GM12878 (cell line): ENCODE measurements at regions not wholly inside any gene's neighbourhood (a gene's known extent, or its start where the extent isn't known, plus 50 kb on each side); places are given as distances from the start of the nearest gene placed in this dataset.

Source experiments
- ATAC-seq: fragments of 200-7000 bp; cut with Tn5 transposase; 3 replicates; pipeline ENCODE4 v1.9.1; 2020; ENCODE audit warnings: mild to moderate bottlenecking, moderate library complexity
- BruUV-seq: library from RNA; stranded (reverse); fragments of 400-500 nt; replicated peaks from 2 replicates; lab custom pipeline; 2021; lab: Mats Ljungman, UMichigan
- CTCF ChIA-PET: fragments of 300-600 bp; sonication (Branson Sonifier 250); formaldehyde crosslinking; extraction: SDS; loops from one replicate; lab custom pipeline; 2021; ENCODE audit warnings: inconsistent platforms; lab: Yijun Ruan, JAX
- POLR2A ChIA-PET: fragments of 350-600 bp; formaldehyde crosslinking; extraction: SDS; loops from one replicate; lab custom pipeline; 2021; ENCODE audit warnings: inconsistent platforms; lab: Charles Lee
- RAD21 ChIA-PET: fragments of 300-600 bp; sonication (Branson Sonifier 250); formaldehyde crosslinking; loops from one replicate; lab custom pipeline; 2023; ENCODE audit warnings: antibody characterized with exemption; ENCODE audit not compliant: unreplicated experiment; lab: Charles Lee
- SMC1A ChIA-PET: fragments of 300-600 bp; sonication (Branson Sonifier 250); formaldehyde crosslinking; loops from one replicate; lab custom pipeline; 2023; ENCODE audit not compliant: unreplicated experiment, uncharacterized antibody; lab: Charles Lee
- DNase-seq: peaks from one replicate; pipeline ENCODE4 v3.0.0-alpha.2; 2011; ENCODE audit warnings: low read depth, low spot score
- FAIRE-seq: peaks from 3 replicates; lab custom pipeline; 2011; peaks lifted over from hg19 to GRCh38; lab: Jason Lieb, UNC
- H2AFZ ChIP-seq: 2 replicates; pipeline ENCODE4 v1.6.0; 2011; ENCODE audit warnings: low read depth, low read length, control low read depth; ENCODE audit not compliant: control insufficient read depth
- H3K27ac ChIP-seq: 2 replicates; pipeline ENCODE4 v1.5.1; 2011; ENCODE audit warnings: control low read depth; ENCODE audit not compliant: control insufficient read depth, insufficient read depth
- H3K27me3 ChIP-seq, 2 experiments: replicated peaks in 1 of 2; 2 replicates each; pipeline versions ENCODE4 v1.6.0 to v1.6.1; 2011; ENCODE audit warnings: low read length in 1 of 2; ENCODE audit not compliant: control insufficient read depth in 2 of 2, insufficient read depth in 2 of 2
- H3K36me3 ChIP-seq, 2 experiments: 2 replicates each; pipeline ENCODE4 v1.5.1; 2011; ENCODE audit warnings: low read length in 1 of 2; ENCODE audit not compliant: control insufficient read depth in 2 of 2, insufficient read depth in 2 of 2
- H3K4me1 ChIP-seq: 2 replicates; pipeline ENCODE4 v1.6.1; 2011; ENCODE audit warnings: mild to moderate bottlenecking, low read length, moderate library complexity, mixed read lengths; ENCODE audit not compliant: control insufficient read depth, insufficient read depth
- H3K4me2 ChIP-seq: 2 replicates; pipeline ENCODE4 v1.6.0; 2011; ENCODE audit warnings: control low read depth; ENCODE audit not compliant: control insufficient read depth, insufficient read depth
- H3K4me3 ChIP-seq: fragments of 200-600 bp; sonication (generic); 2 replicates; pipeline ENCODE4 v1.5.1; 2016
- H3K79me2 ChIP-seq: 2 replicates; pipeline ENCODE4 v1.6.0; 2011; ENCODE audit warnings: low read length; ENCODE audit not compliant: control insufficient read depth, insufficient read depth
- H3K9ac ChIP-seq: 2 replicates; pipeline ENCODE4 v1.8.0; 2011; ENCODE audit warnings: low read length, control low read depth, mixed read lengths; ENCODE audit not compliant: control insufficient read depth, insufficient read depth
- H3K9me3 ChIP-seq: replicated peaks from 3 replicates; pipeline ENCODE4 v1.5.1; 2011; ENCODE audit warnings: mild to moderate bottlenecking, low read length; ENCODE audit not compliant: control insufficient read depth, insufficient read depth
- H4K20me1 ChIP-seq: 2 replicates; pipeline ENCODE4 v1.6.0; 2011; ENCODE audit not compliant: control insufficient read depth, insufficient read depth
- CHD4 ChIP-seq: fragments of 200-600 bp; sonication (generic); IDR thresholded peaks from 2 replicates; pipeline ENCODE4 v1.6.1; 2016; ENCODE audit warnings: mild to moderate bottlenecking
- HSF1 ChIP-seq: fragments of 150-350 bp; IDR thresholded peaks from 2 replicates; pipeline ENCODE4 v1.6.1; 2014; ENCODE audit warnings: mild to moderate bottlenecking, low read depth, low read length
- JUND ChIP-seq: IDR thresholded peaks from 2 replicates; pipeline ENCODE4 v1.6.1; 2012; ENCODE audit warnings: low read depth, mild to moderate bottlenecking, low read length, improper control_type of control experiment, moderate library complexity
- MAX ChIP-seq: IDR thresholded peaks from 2 replicates; pipeline ENCODE4 v1.6.1; 2012; ENCODE audit warnings: low read depth, low read length, improper control_type of control experiment
- MEF2B ChIP-seq: fragments of 450-650 bp; IDR thresholded peaks from 2 replicates; pipeline ENCODE4 v1.6.1; 2018; ENCODE audit warnings: mild to moderate bottlenecking, moderate library complexity; ENCODE audit not compliant: partially characterized antibody, poor library complexity, severe bottlenecking
- ZNF217 ChIP-seq: fragments of 450-650 bp; IDR thresholded peaks from 2 replicates; pipeline ENCODE4 v1.6.1; 2017; ENCODE audit warnings: antibody characterized with exemption, mild to moderate bottlenecking
- ZZZ3 ChIP-seq: IDR thresholded peaks from 2 replicates; pipeline ENCODE4 v1.6.1; 2011; ENCODE audit warnings: low read depth; ENCODE audit not compliant: control insufficient read depth, insufficient read length
- WGBS: methylation state at CpG from one replicate; pipeline ENCODE4 v1.1.6; 2016; ENCODE audit warnings: low lambda C conversion rate; ENCODE audit not compliant: insufficient replicate concordance, insufficient coverage; ENCODE audit errors: missing lambda C conversion rate; 5-methylcytosine and 5-hydroxymethylcytosine counted together
- in situ Hi-C: fragments of 300-500 bp; cut with MboI; formaldehyde crosslinking; loops from 9 replicates; pipeline ENCODE4 v1.14.3; 2018; ENCODE audit warnings: mixed read lengths
- intact Hi-C: fragments of 100-400 bp; cut with micrococcal nuclease; formaldehyde crosslinking; loops from one replicate; pipeline ENCODE4 v1.14.2; 2022; ENCODE audit not compliant: unreplicated experiment
- TF ChIP-seq, protein P1 (sequence below): IDR thresholded peaks from 2 replicates; pipeline ENCODE4 v1.6.1; 2012; ENCODE audit warnings: low read depth, low read length, improper control_type of control experiment
- TF ChIP-seq, protein P2 (sequence below): fragments of 450-650 bp; IDR thresholded peaks from 2 replicates; pipeline ENCODE4 v1.6.1; 2018; ENCODE audit warnings: borderline replicate concordance, mild to moderate bottlenecking; ENCODE audit not compliant: partially characterized antibody

DNA sequence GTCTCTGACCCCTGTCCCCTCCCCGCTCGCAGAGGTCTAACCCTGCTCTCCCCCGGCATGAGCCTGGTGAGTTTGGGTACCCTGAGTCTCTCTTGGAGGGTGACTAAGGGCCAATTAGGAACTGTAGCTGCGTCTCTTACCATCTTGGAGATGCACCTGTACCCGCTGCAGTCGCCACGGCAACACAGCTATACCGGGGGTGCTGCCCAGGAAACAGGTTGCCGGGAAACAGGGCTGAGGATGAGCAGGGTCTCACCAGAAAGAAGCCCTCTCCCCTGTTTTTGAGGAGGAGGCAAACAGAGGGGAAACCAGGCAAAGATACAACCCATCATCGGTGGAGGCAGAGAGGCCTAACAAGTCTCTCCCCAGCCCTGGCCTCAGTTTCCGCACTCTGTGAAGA lies 140.2 kb downstream of the TMEM132E start:
- CTCF ChIA-PET, result no interaction called here
- no peak overlapping the region for H3K4me2 ChIP-seq
- no peak overlapping the region for H3K9ac ChIP-seq
- no peak for DNase-seq
- RAD21 ChIA-PET, result no interaction called here
- no peaks in the 10 kb centered on the region for H3K36me3 ChIP-seq
- WGBS, result 18% methylated on average over 11 of the region's 11 CpGs
- TF ChIP-seq JUND (no peak), MEF2B (no peak), MAX (no peak), ZNF217 (no peak), CHD4 (no peak), HSF1 (no peak), ZZZ3 (no peak)
- TF ChIP-seq, protein P1, sequence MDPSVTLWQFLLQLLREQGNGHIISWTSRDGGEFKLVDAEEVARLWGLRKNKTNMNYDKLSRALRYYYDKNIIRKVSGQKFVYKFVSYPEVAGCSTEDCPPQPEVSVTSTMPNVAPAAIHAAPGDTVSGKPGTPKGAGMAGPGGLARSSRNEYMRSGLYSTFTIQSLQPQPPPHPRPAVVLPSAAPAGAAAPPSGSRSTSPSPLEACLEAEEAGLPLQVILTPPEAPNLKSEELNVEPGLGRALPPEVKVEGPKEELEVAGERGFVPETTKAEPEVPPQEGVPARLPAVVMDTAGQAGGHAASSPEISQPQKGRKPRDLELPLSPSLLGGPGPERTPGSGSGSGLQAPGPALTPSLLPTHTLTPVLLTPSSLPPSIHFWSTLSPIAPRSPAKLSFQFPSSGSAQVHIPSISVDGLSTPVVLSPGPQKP, result no peak
- TF ChIP-seq, protein P2, sequence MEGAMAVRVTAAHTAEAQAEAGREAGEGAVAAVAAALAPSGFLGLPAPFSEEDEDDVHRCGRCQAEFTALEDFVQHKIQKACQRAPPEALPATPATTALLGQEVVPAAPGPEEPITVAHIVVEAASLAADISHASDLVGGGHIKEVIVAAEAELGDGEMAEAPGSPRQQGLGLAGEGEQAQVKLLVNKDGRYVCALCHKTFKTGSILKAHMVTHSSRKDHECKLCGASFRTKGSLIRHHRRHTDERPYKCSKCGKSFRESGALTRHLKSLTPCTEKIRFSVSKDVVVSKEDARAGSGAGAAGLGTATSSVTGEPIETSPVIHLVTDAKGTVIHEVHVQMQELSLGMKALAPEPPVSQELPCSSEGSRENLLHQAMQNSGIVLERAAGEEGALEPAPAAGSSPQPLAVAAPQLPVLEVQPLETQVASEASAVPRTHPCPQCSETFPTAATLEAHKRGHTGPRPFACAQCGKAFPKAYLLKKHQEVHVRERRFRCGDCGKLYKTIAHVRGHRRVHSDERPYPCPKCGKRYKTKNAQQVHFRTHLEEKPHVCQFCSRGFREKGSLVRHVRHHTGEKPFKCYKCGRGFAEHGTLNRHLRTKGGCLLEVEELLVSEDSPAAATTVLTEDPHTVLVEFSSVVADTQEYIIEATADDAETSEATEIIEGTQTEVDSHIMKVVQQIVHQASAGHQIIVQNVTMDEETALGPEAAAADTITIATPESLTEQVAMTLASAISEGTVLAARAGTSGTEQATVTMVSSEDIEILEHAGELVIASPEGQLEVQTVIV, result no peak
- TF ChIP-seq, all 136 proteins: peak for 0
- Histone ChIP-seq H4K20me1 (no peaks in the 10 kb centered on the region), H3K4me1 (no peaks in the 10 kb centered on the region), H3K27ac (no peak overlapping the region), H3K4me3 (no peak overlapping the region), H3K79me2 (no peaks in the 10 kb centered on the region), H2AFZ (no peak overlapping the region), H3K27me3 (peaks cover 0 to 6% of the 10 kb centered on the region in 2 experiments; a peak in 3 of 4 replicates), H3K9me3 (no peaks in the 10 kb centered on the region)
- FAIRE-seq (no peak), ATAC-seq (no peak)
- in situ Hi-C loops, result no loop called here
- BruUV-seq, result no TSS peak
- intact Hi-C loops, result no loop called here
- ChIA-PET POLR2A (no interaction called here), SMC1A (no interaction called here)
